Keratinocyte (primary cell): ENCODE measurements at regions not wholly inside any gene's neighbourhood (a gene's known extent, or its start where the extent isn't known, plus 50 kb on each side); places are given as distances from the start of the nearest gene placed in this dataset.

Experiments used
- DNase-seq: peaks from one replicate; pipeline ENCODE4 v3.0.0-alpha.2; 2011; ENCODE audit warnings: low read depth, missing footprints, low spot score
- FAIRE-seq: peaks from 2 replicates; lab custom pipeline; 2011; peaks lifted over from hg19 to GRCh38; lab: Jason Lieb, UNC
- H2AFZ ChIP-seq: 2 replicates; pipeline ENCODE4 v1.6.0; 2012; ENCODE audit warnings: low read length, control low read depth, inconsistent platforms; ENCODE audit not compliant: control insufficient read depth
- H3K27ac ChIP-seq: 2 replicates; pipeline ENCODE4 v1.5.1; 2011; ENCODE audit warnings: low read length; ENCODE audit not compliant: control insufficient read depth, insufficient read depth
- H3K27me3 ChIP-seq: 3 replicates; pipeline ENCODE4 v1.6.0; 2011; ENCODE audit warnings: low read length; ENCODE audit not compliant: control insufficient read depth, insufficient read depth; ENCODE audit errors: extremely low read depth
- H3K36me3 ChIP-seq, 2 experiments: 2 replicates in 1 of 2; 3 replicates in 1 of 2; pipeline ENCODE4 v1.5.1; 2011; ENCODE audit warnings: low read length in 2 of 2, mild to moderate bottlenecking in 1 of 2; ENCODE audit not compliant: control insufficient read depth in 2 of 2, insufficient read depth in 2 of 2; ENCODE audit errors: extremely low read depth in 1 of 2
- H3K4me1 ChIP-seq: 3 replicates; pipeline ENCODE4 v1.5.1; 2011; ENCODE audit warnings: low read length; ENCODE audit not compliant: control insufficient read depth, insufficient read depth; ENCODE audit errors: extremely low read depth
- H3K4me2 ChIP-seq: 3 replicates; pipeline ENCODE4 v1.6.0; 2011; ENCODE audit warnings: low read depth, low read length; ENCODE audit not compliant: control insufficient read depth, insufficient read depth; ENCODE audit errors: extremely low read depth
- H3K4me3 ChIP-seq, 3 experiments: fragments of 200-600 bp in 1 of 3; sonication (generic) in 1 of 3; 2 replicates in 2 of 3; 3 replicates in 1 of 3; pipeline ENCODE4 v1.5.1; 2011 to 2016; ENCODE audit warnings: low read length in 3 of 3, mild to moderate bottlenecking in 3 of 3, control low read depth in 2 of 3, inconsistent platforms in 1 of 3, low read depth in 1 of 3, mixed read lengths in 1 of 3, mixed run types in 1 of 3, moderate library complexity in 1 of 3; ENCODE audit not compliant: control insufficient read depth in 2 of 3, insufficient read depth in 2 of 3; ENCODE audit errors: extremely low read depth in 1 of 3
- H3K79me2 ChIP-seq: 2 replicates; pipeline ENCODE4 v1.6.0; 2012; ENCODE audit warnings: low read length; ENCODE audit not compliant: control insufficient read depth, insufficient read depth
- H3K9ac ChIP-seq: 3 replicates; pipeline ENCODE4 v1.6.0; 2011; ENCODE audit warnings: low read length; ENCODE audit not compliant: control insufficient read depth, insufficient read depth; ENCODE audit errors: extremely low read depth
- H3K9me1 ChIP-seq: 3 replicates; pipeline ENCODE4 v1.6.0; 2011; ENCODE audit warnings: low read length; ENCODE audit not compliant: control insufficient read depth, insufficient read depth; ENCODE audit errors: extremely low read depth
- H3K9me3 ChIP-seq: 2 replicates; pipeline ENCODE4 v1.5.1; 2012; ENCODE audit warnings: low read depth, low read length; ENCODE audit not compliant: control insufficient read depth
- H4K20me1 ChIP-seq: 3 replicates; pipeline ENCODE4 v1.6.0; 2011; ENCODE audit warnings: low read length; ENCODE audit not compliant: control insufficient read depth, insufficient read depth; ENCODE audit errors: extremely low read depth
- CTCF ChIP-seq, 3 experiments: IDR thresholded peaks in 1 of 3; conservative IDR thresholded peaks in 1 of 3; optimal IDR thresholded peaks in 1 of 3; 2 replicates in 2 of 3; 3 replicates in 1 of 3; pipeline versions ENCODE3 to v1.5.1; 2011; ENCODE audit warnings: low read length in 3 of 3, mild to moderate bottlenecking in 3 of 3, moderate library complexity in 2 of 3, control low read depth in 1 of 3, inconsistent platforms in 1 of 3; ENCODE audit not compliant: insufficient read depth in 2 of 3; ENCODE audit errors: extremely low read depth in 1 of 3
- EZH2 ChIP-seq: IDR thresholded peaks from one replicate; pipeline ENCODE4 v1.6.1; 2012; ENCODE audit warnings: inconsistent platforms, mild to moderate bottlenecking, low read length, moderate library complexity
- dilution Hi-C: fragments of 300-500 bp; cut with MboI; formaldehyde crosslinking; loops from one replicate; pipeline ENCODE4 v1.7.0; 2020; ENCODE audit warnings: low sequenced_read_pairs; ENCODE audit not compliant: extremely low pct_ligation_motif_present

GRCh38 chr4:57548856-57549255 is 438.7 kb upstream of the IGFBP7 start:
- Histone ChIP-seq H3K4me3 (no peak overlapping the region), H3K27ac (no peak overlapping the region), H3K4me1 (no peaks in the 10 kb centered on the region), H3K9ac (no peak overlapping the region), H3K9me3 (no peaks in the 10 kb centered on the region), H2AFZ (no peak overlapping the region), H4K20me1 (no peaks in the 10 kb centered on the region), H3K9me1 (no peaks in the 10 kb centered on the region), H3K27me3 (no peaks in the 10 kb centered on the region), H3K36me3 (no peaks in the 10 kb centered on the region), H3K79me2 (no peaks in the 10 kb centered on the region), H3K4me2 (no peak overlapping the region)
- TF ChIP-seq EZH2, result no peak
- TF ChIP-seq CTCF (optimal IDR thresholded peaks at IDR 0.05 in 1 of 3, IDR thresholded peaks at IDR 0.05 in 1 of 3, conservative IDR thresholded peaks at IDR 0.05 in 1 of 3; ENCODE audit: extremely low read depth in 1 of 3, insufficient read depth in 2 of 3, low read length in 3 of 3), result no peak
- dilution Hi-C loops, result no loop called here
- FAIRE-seq (no peak), DNase-seq (no peak)

GRCh38 chr4:57544811-57545654 is 434.8 kb upstream of the IGFBP7 start:
- no peak overlapping the region for H3K9ac ChIP-seq
- H3K4me2 ChIP-seq, result no peak overlapping the region
- TF ChIP-seq EZH2 (no peak), CTCF (optimal IDR thresholded peaks at IDR 0.05 in 1 of 3, IDR thresholded peaks at IDR 0.05 in 1 of 3, conservative IDR thresholded peaks at IDR 0.05 in 1 of 3; ENCODE audit: extremely low read depth in 1 of 3, insufficient read depth in 2 of 3, low read length in 3 of 3) (no peak)
- FAIRE-seq (no peak), DNase-seq (no peak)
- no peak overlapping the region for H3K4me3 ChIP-seq
- no peaks in the 10 kb centered on the region for H3K9me3 ChIP-seq
- H3K27me3 ChIP-seq, result no peaks in the 10 kb centered on the region
- H3K9me1 ChIP-seq, result no peaks in the 10 kb centered on the region
- H3K4me1 ChIP-seq, result no peaks in the 10 kb centered on the region
- dilution Hi-C loops, result no loop called here
- H3K36me3 ChIP-seq, result no peaks in the 10 kb centered on the region
- H3K79me2 ChIP-seq, result no peaks in the 10 kb centered on the region
- H4K20me1 ChIP-seq, result no peaks in the 10 kb centered on the region
- H2AFZ ChIP-seq, result no peak overlapping the region
- no peak overlapping the region for H3K27ac ChIP-seq
